ENCODE measurements at regions not wholly inside any gene's neighbourhood (a gene's known extent, or its start where the extent isn't known, plus 50 kb on each side); places are given as distances from the start of the nearest gene placed in this dataset.
"Not testable (repeated sequence)": the region's sequence is repeated elsewhere in the genome, so short reads cannot be mapped to it uniquely, and the experiment has no call there.

- DNase-seq (ENCODE audit: low spot score) = no peak
These were observed 186.1 kb downstream of the INHBB start for GRCh38 chr2:120531863-120532600.

GRCh38 chr2:120533625-120534024 lies 187.7 kb downstream of the INHBB start:
- DNase-seq (ENCODE audit: low spot score) = no peak

- DNase-seq (ENCODE audit: low spot score) = no peak
These were observed 188.5 kb downstream of the INHBB start for GRCh38 chr2:120534457-120534856.

GRCh38 chr2:120535081-120535480 lies 189.1 kb downstream of the INHBB start:
- no peak for DNase-seq (ENCODE audit: low spot score)

GRCh38 chr2:120536141-120536540 lies 190.2 kb downstream of the INHBB start:
- no peak for DNase-seq (ENCODE audit: low spot score)

GRCh38 chr2:120538691-120539423 lies 192.9 kb downstream of the INHBB start:
- DNase-seq (ENCODE audit: low spot score) = no peak

GRCh38 chr2:120539424-120539936 lies 193.5 kb downstream of the INHBB start:
- DNase-seq (ENCODE audit: low spot score) = no peak

- DNase-seq (ENCODE audit: low spot score) = peak; percentile 98
These were observed 194.2 kb downstream of the INHBB start for GRCh38 chr2:120539937-120540718.

GRCh38 chr2:120540719-120541552 lies 194.7 kb upstream of the GLI2 start:
- no peak for DNase-seq (ENCODE audit: low spot score)

GRCh38 chr2:120541553-120541932 lies 194.1 kb upstream of the GLI2 start:
- no peak for DNase-seq (ENCODE audit: low spot score)

GRCh38 chr2:120541972-120542670 lies 193.5 kb upstream of the GLI2 start:
- no peak for DNase-seq (ENCODE audit: low spot score)

GRCh38 chr2:120542911-120543527 lies 192.6 kb upstream of the GLI2 start:
- no peak for DNase-seq (ENCODE audit: low spot score)

- no peak for DNase-seq (ENCODE audit: low spot score)
These were observed 191.8 kb upstream of the GLI2 start for GRCh38 chr2:120543899-120544298.

- DNase-seq (ENCODE audit: low spot score) = no peak
These were observed 191.1 kb upstream of the GLI2 start for GRCh38 chr2:120544522-120544921.

GRCh38 chr2:120545007-120545406 lies 190.7 kb upstream of the GLI2 start:
- DNase-seq (ENCODE audit: low spot score) = not testable (repeated sequence)

- no peak for DNase-seq (ENCODE audit: low spot score)
These were observed 190.1 kb upstream of the GLI2 start for GRCh38 chr2:120545521-120546047.

GRCh38 chr2:120546048-120546864 lies 189.4 kb upstream of the GLI2 start:
- peak; percentile 87 for DNase-seq (ENCODE audit: low spot score)

GRCh38 chr2:120546865-120547390 lies 188.7 kb upstream of the GLI2 start:
- no peak for DNase-seq (ENCODE audit: low spot score)

GRCh38 chr2:120547662-120548061 lies 188.0 kb upstream of the GLI2 start:
- no peak for DNase-seq (ENCODE audit: low spot score)

All from hepatic stellate cell (primary cell).